MM.1S (cell line): ENCODE measurements at regions not wholly inside any gene's neighbourhood (a gene's known extent, or its start where the extent isn't known, plus 50 kb on each side); places are given as distances from the start of the nearest gene placed in this dataset.

Source experiments
- CTCF ChIP-seq: fragments of 300-600 bp; sonication (generic); IDR thresholded peaks from 2 replicates; pipeline ENCODE4 v1.5.1; 2016; ENCODE audit warnings: antibody characterized with exemption, low read length, mixed read lengths
- EZH2 ChIP-seq: fragments of 300-600 bp; sonication (generic); optimal IDR thresholded peaks from 2 replicates; pipeline ENCODE3; 2017; ENCODE audit warnings: low read depth, mild to moderate bottlenecking, antibody characterized with exemption, low read length, mixed read lengths
- EZH2phosphoT487 ChIP-seq: fragments of 300-600 bp; sonication (generic); IDR thresholded peaks from 2 replicates; pipeline ENCODE4 v1.6.1; 2018; ENCODE audit warnings: antibody characterized with exemption, low read length

- no peak for TF ChIP-seq CTCF
- TF ChIP-seq EZH2: no peak
- TF ChIP-seq EZH2phosphoT487: no peak
Observed at GRCh38 chr14:50039734-50040400, 76.5 kb downstream of the VCPKMT start.
